Naive B cell (primary cell): ENCODE measurements at regions not wholly inside any gene's neighbourhood (a gene's known extent, or its start where the extent isn't known, plus 50 kb on each side); places are given as distances from the start of the nearest gene placed in this dataset.
"Not testable (repeated sequence)": the region's sequence is repeated elsewhere in the genome, so short reads cannot be mapped to it uniquely, and the experiment has no call there.

Experiments
- ATAC-seq, 2 donors: fragments of 150-1000 bp; cut with Tn5 transposase; 2 replicates each; pipeline ENCODE4 v1.10.0; 2021; ENCODE audit warnings: low read depth in 2 of 2, mild to moderate bottlenecking in 2 of 2, moderate library complexity in 2 of 2
- DNase-seq: peaks from one replicate; pipeline ENCODE4 v3.0.0; 2022
- H3K27ac Mint-ChIP-seq, 6 donors: one replicate each; pipeline ENCODE4 v1.8.0; 2020 to 2022; ENCODE audit warnings: mild to moderate bottlenecking in 6 of 6, mixed read lengths in 6 of 6, moderate library complexity in 5 of 6, inconsistent platforms in 2 of 6
- H3K27me3 Mint-ChIP-seq, 3 donors: one replicate each; pipeline ENCODE4 v1.8.0; 2021 to 2022; ENCODE audit warnings: mixed read lengths in 3 of 3, mild to moderate bottlenecking in 1 of 3
- H3K36me3 Mint-ChIP-seq, 2 donors: one replicate each; pipeline ENCODE4 v1.8.0; 2020 to 2022; ENCODE audit warnings: mixed read lengths in 2 of 2, inconsistent platforms in 1 of 2, mild to moderate bottlenecking in 1 of 2
- H3K4me1 Mint-ChIP-seq, 3 donors: one replicate each; pipeline ENCODE4 v1.8.0; 2020 to 2022; ENCODE audit warnings: mixed read lengths in 3 of 3, inconsistent platforms in 1 of 3, mild to moderate bottlenecking in 1 of 3, moderate library complexity in 1 of 3
- H3K4me3 Mint-ChIP-seq, 8 donors: one replicate each; pipeline ENCODE4 v1.8.0; 2020 to 2022; ENCODE audit warnings: mild to moderate bottlenecking in 8 of 8, mixed read lengths in 8 of 8, moderate library complexity in 8 of 8, inconsistent platforms in 2 of 8
- H3K9me3 Mint-ChIP-seq, 7 donors: one replicate each; pipeline ENCODE4 v1.8.0; 2020 to 2022; ENCODE audit warnings: mixed read lengths in 7 of 7, mild to moderate bottlenecking in 5 of 7, inconsistent platforms in 2 of 7, moderate library complexity in 1 of 7

DNA sequence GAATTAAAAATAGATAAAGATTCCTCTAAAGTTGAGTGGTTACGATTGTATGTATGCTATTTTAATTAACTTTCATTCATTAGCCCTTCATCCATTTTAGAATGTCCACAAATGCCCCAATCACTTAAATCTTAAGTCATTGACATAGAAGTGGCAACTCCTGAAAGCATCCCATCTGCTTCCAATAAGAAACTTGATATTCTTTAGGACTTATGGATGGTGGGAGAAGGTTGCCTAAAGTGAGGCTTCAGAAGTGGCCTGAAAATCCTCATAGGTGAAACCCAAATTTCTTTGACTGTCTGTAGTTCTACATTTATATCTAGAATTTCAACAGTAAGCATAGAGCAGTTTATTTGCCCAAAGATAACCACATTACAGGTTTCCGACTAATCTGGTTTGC lies 161.7 kb upstream of the HMGA2 start:
- no peak overlapping the region for H3K4me3 Mint-ChIP-seq
- no peak for ATAC-seq
- peaks cover 0 to 6% (median 0%) of the 10 kb centered on the region in 7 donors for H3K9me3 Mint-ChIP-seq
- no peaks in the 10 kb centered on the region for H3K36me3 Mint-ChIP-seq
- peaks cover 6 to 21% (median 10%) of the 10 kb centered on the region in 3 donors for H3K27me3 Mint-ChIP-seq
- DNase-seq, result no peak
- H3K4me1 Mint-ChIP-seq, result no peaks in the 10 kb centered on the region
- H3K27ac Mint-ChIP-seq, result no peak overlapping the region

DNA sequence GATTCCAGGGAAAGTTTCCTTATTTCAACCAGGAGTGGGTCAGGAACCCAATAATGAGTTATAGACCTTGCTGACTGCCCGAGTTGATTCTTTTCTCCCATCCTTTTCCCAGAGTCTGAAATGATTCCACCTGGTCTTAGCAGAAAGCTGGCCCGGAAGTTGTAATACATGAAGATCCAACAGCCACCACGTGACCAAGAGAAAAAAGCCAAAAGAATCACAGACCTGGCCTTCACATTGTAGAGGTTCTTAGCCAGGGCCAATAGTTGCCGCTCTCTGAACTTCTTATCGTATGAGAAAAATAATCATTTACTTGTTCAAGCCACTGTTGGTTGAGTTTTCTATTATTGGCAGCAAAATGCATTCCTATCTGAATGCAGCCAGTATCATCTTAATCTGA lies 161.2 kb upstream of the HMGA2 start:
- ATAC-seq, result no peak
- Mint-ChIP-seq H3K4me3 (no peak overlapping the region), H3K36me3 (no peaks in the 10 kb centered on the region), H3K4me1 (no peaks in the 10 kb centered on the region), H3K9me3 (peaks cover 0 to 6% (median 0%) of the 10 kb centered on the region in 7 donors), H3K27ac (no peak overlapping the region), H3K27me3 (peaks cover 6 to 18% (median 10%) of the 10 kb centered on the region in 3 donors)
- DNase-seq, result no peak

DNA sequence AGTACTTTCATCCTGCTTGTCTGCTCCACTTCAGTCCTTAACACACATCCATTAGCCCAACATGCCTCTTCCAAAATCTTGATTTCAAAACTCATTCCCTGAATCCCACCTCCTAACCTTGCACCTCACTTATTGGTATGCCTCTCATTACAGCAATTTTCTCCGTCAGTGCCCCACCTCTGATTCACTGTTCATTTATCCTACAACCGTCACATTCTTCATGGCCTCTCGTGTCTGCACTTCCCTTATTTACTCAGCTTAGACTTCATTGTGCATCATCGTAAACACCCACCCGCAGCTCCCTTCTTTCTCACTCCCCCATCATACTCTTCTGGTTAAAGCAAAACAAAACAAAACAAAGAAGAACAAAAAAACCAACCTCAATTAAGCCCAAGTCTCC lies 160.6 kb upstream of the HMGA2 start:
- Mint-ChIP-seq H3K4me3 (no peak overlapping the region), H3K4me1 (no peaks in the 10 kb centered on the region), H3K27me3 (peaks cover 6 to 18% (median 10%) of the 10 kb centered on the region in 3 donors), H3K9me3 (peaks cover 0 to 6% (median 0%) of the 10 kb centered on the region in 7 donors), H3K27ac (no peak overlapping the region), H3K36me3 (no peaks in the 10 kb centered on the region)
- no peak for ATAC-seq
- DNase-seq, result no peak

DNA sequence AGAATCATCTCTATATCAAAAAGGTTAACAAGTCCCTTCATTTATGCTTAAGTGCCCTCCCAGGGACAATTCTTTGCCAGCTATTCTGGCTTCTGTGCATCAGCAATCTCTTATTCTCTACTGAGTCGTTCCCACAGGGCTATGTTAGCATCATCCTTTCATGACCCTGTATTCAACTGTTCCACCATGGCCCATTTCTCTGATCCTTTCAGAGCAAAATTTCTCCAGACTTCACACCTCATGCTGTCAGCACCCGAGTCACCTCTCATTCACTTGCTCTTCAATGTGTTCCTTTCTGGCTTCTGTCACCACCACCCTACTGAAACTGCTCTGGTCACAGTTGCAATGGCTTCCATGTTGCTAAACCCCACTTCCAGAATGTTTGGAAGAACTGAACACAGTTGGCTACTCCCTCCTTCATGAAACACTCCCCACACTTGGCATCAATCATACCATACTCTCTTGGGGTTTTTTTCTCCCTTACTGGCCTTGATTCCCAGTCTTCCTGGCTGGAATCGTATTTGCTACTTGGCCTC lies 159.5 kb upstream of the HMGA2 start:
- Mint-ChIP-seq H3K36me3 (no peaks in the 10 kb centered on the region), H3K4me3 (no peak overlapping the region), H3K9me3 (peaks cover 0 to 6% (median 0%) of the 10 kb centered on the region in 7 donors), H3K27me3 (peaks cover 0 to 18% (median 2%) of the 10 kb centered on the region in 3 donors), H3K4me1 (no peaks in the 10 kb centered on the region), H3K27ac (no peak overlapping the region)
- DNase-seq, result no peak
- ATAC-seq, result no peak

DNA sequence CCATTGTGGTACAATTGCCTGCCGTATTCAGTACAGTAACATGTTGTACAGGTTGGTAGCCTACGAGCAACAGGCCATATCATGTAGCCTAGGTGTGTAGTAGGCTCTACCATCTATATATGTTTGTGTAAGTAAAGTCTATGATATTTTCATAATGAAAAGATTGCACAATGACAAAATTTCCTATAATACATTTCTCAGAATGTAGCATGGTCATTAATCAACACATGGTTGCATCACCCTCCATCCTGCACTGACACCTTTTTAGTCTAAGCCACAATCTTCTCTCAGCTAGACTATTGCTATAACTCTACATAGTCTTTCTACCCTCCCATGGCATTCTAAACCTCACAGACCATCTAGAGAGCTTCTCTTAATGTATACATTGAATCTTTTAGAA lies 158.5 kb upstream of the HMGA2 start:
- Mint-ChIP-seq H3K27me3 (peaks cover 0 to 18% (median 0%) of the 10 kb centered on the region in 3 donors), H3K4me1 (no peaks in the 10 kb centered on the region), H3K36me3 (no peaks in the 10 kb centered on the region), H3K4me3 (no peak overlapping the region), H3K27ac (no peak overlapping the region), H3K9me3 (peaks cover 0 to 6% (median 0%) of the 10 kb centered on the region in 7 donors)
- DNase-seq (no peak), ATAC-seq (no peak)

DNA sequence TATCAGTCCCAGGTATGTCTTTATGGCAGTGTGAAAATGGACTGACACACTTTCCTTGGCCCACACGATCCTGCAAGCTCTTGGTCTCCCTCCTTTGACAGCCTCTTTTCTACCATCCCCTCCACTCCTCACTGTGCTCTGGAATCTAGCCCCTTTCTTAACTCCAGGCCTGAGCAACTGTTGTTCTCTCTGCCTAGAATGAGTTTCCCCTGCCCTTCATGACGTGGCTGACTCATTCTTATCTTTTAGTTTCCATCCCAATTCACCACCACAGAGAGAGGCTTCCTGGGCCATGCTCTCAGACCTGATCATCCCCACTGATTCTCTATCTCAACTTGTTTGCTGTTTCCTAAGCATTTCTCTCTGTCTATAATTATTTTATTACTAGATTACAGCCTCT lies 157.4 kb upstream of the HMGA2 start:
- no peaks in the 10 kb centered on the region for H3K36me3 Mint-ChIP-seq
- DNase-seq, result no peak
- no peaks in the 10 kb centered on the region for H3K4me1 Mint-ChIP-seq
- ATAC-seq, result no peak
- no peak overlapping the region for H3K4me3 Mint-ChIP-seq
- peaks cover 0 to 18% (median 0%) of the 10 kb centered on the region in 3 donors for H3K27me3 Mint-ChIP-seq
- H3K9me3 Mint-ChIP-seq, result peaks cover 0 to 6% (median 0%) of the 10 kb centered on the region in 7 donors
- H3K27ac Mint-ChIP-seq, result no peak overlapping the region

DNA sequence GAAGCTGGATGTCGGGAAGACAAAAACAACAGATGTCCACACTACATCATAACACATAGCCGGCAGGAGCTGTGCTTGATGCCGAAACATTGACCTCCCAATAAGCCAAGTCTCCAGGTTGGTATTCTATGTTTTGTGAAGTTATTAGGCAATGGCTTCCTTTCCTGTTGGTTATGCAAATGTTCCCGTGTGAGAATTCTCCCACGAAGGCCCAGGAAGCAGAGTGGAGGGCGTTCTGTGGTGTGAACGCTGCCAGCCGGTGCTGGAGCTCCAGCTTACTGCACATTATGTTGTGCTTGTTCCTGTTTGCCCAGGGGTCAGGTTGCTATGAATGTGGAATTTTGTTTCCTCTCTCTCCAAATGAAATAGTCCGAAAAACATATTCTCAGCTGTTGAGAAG lies 156.4 kb upstream of the HMGA2 start:
- H3K36me3 Mint-ChIP-seq, result no peaks in the 10 kb centered on the region
- peaks cover 0 to 18% (median 0%) of the 10 kb centered on the region in 3 donors for H3K27me3 Mint-ChIP-seq
- ATAC-seq, result no peak
- DNase-seq, result no peak
- peaks cover 0 to 6% (median 0%) of the 10 kb centered on the region in 7 donors for H3K9me3 Mint-ChIP-seq
- no peak overlapping the region for H3K27ac Mint-ChIP-seq
- H3K4me1 Mint-ChIP-seq, result no peaks in the 10 kb centered on the region
- H3K4me3 Mint-ChIP-seq, result no peak overlapping the region

DNA sequence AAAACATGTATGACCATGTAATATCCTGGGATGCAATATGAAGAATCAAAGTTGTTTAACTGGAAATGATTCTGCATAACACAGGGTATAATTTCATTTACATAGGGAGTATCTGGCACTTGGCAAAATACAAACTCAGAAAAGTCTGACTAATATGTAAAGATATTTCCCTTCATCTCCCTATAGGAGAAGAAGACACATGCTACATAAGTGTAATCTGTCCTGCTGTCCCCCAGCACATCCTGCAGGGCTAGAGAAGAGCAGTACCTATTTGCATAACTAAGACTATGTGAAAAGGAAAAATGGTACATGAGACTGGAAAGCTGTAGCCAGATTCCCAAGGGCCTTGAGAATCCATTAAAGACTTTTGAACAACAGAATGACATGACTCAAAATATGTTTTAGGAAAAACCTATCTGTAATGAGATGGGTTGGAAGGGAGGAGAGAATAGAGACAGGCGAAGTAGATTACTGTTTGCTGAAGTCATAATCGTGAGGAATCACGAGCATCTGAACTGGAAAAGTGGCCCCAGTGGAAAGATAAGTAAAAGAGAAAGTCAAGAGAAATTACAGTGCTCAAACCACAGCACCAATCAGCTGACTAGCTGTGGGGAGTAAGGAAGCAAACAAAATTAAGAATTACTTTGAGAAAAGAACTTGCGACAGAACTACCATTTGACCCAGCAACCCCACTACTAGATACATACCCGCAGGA lies 155.1 kb upstream of the HMGA2 start:
- peaks cover 0 to 6% (median 0%) of the 10 kb centered on the region in 7 donors for H3K9me3 Mint-ChIP-seq

DNA sequence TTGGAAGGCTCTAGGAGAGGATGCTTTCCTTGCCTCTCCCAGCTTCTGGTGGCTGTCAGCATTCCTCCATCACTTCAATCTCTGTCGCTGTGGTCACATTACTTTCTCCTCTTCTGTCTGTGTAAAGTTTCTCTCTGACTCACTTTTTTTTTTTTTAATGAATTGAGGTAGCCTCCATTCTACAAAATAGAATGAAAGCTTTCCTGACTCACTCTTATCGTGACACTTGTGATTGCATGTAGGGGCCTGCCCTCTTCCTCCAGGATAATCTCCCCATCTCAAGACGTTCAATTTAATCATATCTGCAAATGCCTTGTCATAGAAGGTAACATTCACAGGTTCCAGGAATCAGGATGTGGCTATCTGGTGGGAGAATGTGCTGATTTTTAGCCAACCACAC lies 153.5 kb upstream of the HMGA2 start:
- Mint-ChIP-seq H3K9me3 (peaks cover 0 to 2% (median 0%) of the 10 kb centered on the region in 7 donors), H3K27ac (no peak overlapping the region), H3K4me3 (no peak overlapping the region), H3K4me1 (no peaks in the 10 kb centered on the region), H3K27me3 (no peaks in the 10 kb centered on the region), H3K36me3 (no peaks in the 10 kb centered on the region)
- ATAC-seq (no peak), DNase-seq (no peak)

More for the DNA sequence above, 155.1 kb upstream of the HMGA2 start:
- H3K4me1 Mint-ChIP-seq, result no peaks in the 10 kb centered on the region
- H3K27me3 Mint-ChIP-seq, result peaks cover 0 to 13% (median 0%) of the 10 kb centered on the region in 3 donors
- no peak overlapping the region for H3K27ac Mint-ChIP-seq
- DNase-seq (no peak), ATAC-seq (no peak)
- H3K36me3 Mint-ChIP-seq, result no peaks in the 10 kb centered on the region
- no peak overlapping the region for H3K4me3 Mint-ChIP-seq

DNA sequence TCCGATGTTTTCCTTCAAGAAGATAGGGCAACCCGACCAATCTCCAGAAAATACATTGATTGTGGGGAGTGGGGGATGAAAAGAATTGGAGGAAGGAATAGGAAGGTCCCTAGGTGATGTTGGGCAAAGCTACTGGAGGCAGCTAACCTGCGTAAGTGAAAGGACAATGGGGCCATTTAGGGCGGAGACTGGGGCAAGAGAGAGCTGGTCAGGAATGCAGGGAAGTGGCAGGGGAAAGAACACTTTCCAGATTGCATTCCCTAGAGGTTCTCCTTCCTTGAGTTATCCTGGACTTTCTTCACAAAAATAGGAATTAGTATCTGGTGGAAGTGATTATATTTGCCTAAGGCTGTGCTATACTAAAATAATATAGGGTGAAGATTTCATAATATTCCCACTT lies 151.8 kb upstream of the HMGA2 start:
- no peaks in the 10 kb centered on the region for H3K4me1 Mint-ChIP-seq
- no peaks in the 10 kb centered on the region for H3K27me3 Mint-ChIP-seq
- H3K9me3 Mint-ChIP-seq, result peaks cover 0 to 2% (median 0%) of the 10 kb centered on the region in 7 donors
- DNase-seq (no peak), ATAC-seq (no peak)
- no peak overlapping the region for H3K27ac Mint-ChIP-seq
- no peaks in the 10 kb centered on the region for H3K36me3 Mint-ChIP-seq
- H3K4me3 Mint-ChIP-seq, result no peak overlapping the region

DNA sequence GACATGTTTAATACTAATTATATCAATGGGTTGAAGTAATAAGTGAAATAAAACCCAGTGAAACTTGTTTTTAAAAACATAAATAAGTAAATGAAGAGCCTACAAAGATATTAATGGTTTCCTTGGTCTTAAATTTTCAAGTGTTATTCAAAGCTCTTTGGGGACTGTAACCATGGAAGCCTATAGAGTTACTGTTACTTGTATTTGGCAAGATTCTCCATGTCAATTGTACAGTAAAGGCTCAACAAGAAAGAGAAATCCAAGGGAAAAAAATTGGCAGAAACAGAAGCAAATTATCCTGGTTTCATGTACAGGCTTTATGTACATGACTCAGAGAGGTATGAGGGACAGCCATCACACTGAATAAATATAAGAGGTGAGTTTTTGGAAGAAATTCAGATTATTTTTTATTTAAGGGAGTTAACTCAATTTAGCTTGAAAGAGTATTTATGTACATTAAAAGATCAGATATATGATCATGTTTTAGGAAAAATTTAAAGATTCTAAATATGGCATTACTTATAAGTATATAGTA lies 151.1 kb upstream of the HMGA2 start:
- ATAC-seq (no peak), DNase-seq (no peak)
- Mint-ChIP-seq H3K36me3 (peaks cover 0 to 4% of the 10 kb centered on the region in 2 donors), H3K4me1 (no peaks in the 10 kb centered on the region), H3K27me3 (no peaks in the 10 kb centered on the region), H3K27ac (no peak overlapping the region), H3K4me3 (no peak overlapping the region), H3K9me3 (peaks cover 0 to 7% (median 3%) of the 10 kb centered on the region in 7 donors)

DNA sequence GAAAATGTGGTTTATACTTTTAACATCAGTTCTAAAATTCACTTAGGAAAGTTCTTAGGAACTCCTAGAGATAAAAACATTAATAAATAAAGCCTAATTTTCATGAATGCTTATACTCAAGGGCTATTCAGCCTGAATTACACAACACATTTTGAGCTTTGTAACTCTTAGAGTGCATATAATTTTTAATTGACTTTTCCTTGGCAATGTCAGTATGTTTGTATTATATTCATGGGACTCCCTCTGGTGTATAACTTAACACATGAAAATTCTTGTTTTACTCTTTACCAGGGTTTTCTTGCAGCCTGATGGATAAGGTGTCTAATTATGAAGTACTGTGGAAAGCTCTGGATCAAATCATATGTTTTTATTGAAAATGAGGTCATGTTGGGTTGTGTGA lies 150.6 kb upstream of the HMGA2 start:
- Mint-ChIP-seq H3K36me3 (peaks cover 0 to 8% of the 10 kb centered on the region in 2 donors), H3K4me1 (no peaks in the 10 kb centered on the region), H3K4me3 (no peak overlapping the region), H3K27ac (no peak overlapping the region), H3K9me3 (peaks cover 0 to 11% (median 5%) of the 10 kb centered on the region in 7 donors), H3K27me3 (no peaks in the 10 kb centered on the region)
- ATAC-seq (no peak), DNase-seq (no peak)

DNA sequence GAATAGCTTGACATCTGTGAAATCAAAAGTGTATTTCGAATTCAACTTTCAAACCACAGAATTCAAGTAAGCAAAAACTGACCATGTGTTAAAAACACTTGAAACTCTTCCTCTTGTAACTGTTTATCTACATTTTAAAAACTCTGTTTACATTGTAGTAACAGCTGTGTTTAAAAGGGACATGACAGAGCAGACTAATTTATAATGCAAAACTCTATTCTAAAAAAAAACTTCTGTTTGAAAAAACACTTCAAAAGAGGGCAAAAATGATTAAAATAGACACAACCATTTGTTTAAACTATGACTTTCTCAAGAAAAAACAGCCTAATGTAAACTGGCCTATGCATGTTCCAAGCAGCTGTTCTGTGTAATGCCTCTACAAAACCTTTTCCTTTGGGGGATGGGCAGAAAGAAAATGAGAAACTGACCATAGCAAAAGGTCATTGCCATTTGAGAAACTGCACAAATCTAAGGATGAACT lies 149.1 kb upstream of the HMGA2 start:
- no peak for ATAC-seq
- DNase-seq, result no peak
- no peaks in the 10 kb centered on the region for H3K27me3 Mint-ChIP-seq
- no peak overlapping the region for H3K27ac Mint-ChIP-seq
- H3K4me3 Mint-ChIP-seq, result no peak overlapping the region
- H3K9me3 Mint-ChIP-seq, result peaks cover 0 to 11% (median 5%) of the 10 kb centered on the region in 7 donors
- peaks cover 0 to 8% of the 10 kb centered on the region in 2 donors for H3K36me3 Mint-ChIP-seq
- no peaks in the 10 kb centered on the region for H3K4me1 Mint-ChIP-seq

DNA sequence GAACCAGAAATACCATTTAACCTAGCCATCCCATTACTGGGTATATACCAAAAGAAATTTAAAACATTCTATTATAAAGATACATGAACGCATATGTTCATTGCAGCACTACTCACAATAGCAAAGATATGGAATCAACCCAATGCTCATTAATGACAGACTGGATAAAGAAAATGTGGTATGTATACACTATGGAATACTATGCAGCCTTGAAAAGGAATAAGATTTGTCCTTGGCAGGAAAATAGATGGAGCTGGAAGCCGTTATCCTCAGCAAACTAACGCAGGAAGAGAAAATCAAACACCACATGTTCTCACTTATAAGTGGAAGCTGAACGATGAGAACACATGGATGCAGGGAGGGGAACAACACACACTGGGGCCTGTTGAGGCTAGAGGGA lies 146.1 kb upstream of the HMGA2 start:
- H3K27me3 Mint-ChIP-seq, H3K27ac Mint-ChIP-seq, H3K4me1 Mint-ChIP-seq, ATAC-seq, H3K4me3 Mint-ChIP-seq, H3K36me3 Mint-ChIP-seq, DNase-seq: not testable (repeated sequence)
- H3K9me3 Mint-ChIP-seq, result peaks cover 0 to 11% (median 5%) of the 10 kb centered on the region in 7 donors
